GM18870 (cell line): ENCODE measurements at regions not wholly inside any gene's neighbourhood (a gene's known extent, or its start where the extent isn't known, plus 50 kb on each side); places are given as distances from the start of the nearest gene placed in this dataset.
"Not testable (repeated sequence)": the region's sequence is repeated elsewhere in the genome, so short reads cannot be mapped to it uniquely, and the experiment has no call there.

Experiments used
- ATAC-seq: cut with Tn5 transposase; IDR thresholded peaks from one replicate; pipeline ENCODE4 v1.9.1; 2021; ENCODE audit warnings: moderate library complexity; ENCODE audit not compliant: unreplicated experiment

- ATAC-seq = no peak
These were observed 158.4 kb upstream of the PDE1C start for GRCh38 chr7:32228601-32229000.

DNA sequence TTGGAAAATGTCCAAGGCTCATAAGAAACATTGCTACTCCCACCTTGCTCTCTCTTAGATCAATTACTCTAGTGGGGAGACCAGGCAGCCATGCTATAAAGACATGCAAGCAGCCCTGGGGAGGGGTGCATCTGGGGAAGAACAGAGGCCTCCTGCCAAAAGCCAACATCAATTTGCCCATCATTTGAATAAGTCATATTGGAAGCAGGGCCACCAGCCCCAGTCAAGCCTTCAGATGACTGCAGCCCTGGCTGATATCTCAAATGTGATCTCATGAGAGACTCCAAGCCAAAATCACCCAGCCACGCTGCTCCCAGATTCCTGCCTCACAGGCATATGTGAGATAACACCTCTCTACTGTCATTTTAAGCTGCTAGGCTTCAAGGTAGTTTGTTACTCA lies 157.5 kb upstream of the PDE1C start:
- no peak for ATAC-seq

- ATAC-seq = no peak
These were observed 154.1 kb upstream of the PDE1C start for GRCh38 chr7:32224276-32224675.

DNA sequence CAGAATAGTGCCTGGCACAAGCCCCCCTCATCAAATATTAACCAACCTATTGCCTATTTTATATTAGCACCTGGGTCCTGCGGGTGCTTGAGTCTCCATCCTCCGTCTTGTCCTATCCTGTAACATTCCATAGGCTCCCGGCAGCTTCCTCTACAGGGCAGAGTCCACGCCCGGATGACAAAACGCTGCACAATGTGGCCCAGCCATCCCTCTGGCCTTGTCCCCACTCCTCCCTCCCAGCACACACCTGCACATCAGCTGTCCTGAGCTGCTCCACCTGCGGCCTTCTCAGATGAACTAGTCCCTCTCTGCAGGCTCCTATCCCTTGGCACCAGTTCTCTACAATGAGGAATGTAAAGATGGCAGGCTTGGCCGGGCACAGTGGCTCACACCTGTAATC lies 153.5 kb upstream of the PDE1C start:
- no peak for ATAC-seq

GRCh38 chr7:32223071-32223650 lies 153.0 kb upstream of the PDE1C start:
- no peak for ATAC-seq

DNA sequence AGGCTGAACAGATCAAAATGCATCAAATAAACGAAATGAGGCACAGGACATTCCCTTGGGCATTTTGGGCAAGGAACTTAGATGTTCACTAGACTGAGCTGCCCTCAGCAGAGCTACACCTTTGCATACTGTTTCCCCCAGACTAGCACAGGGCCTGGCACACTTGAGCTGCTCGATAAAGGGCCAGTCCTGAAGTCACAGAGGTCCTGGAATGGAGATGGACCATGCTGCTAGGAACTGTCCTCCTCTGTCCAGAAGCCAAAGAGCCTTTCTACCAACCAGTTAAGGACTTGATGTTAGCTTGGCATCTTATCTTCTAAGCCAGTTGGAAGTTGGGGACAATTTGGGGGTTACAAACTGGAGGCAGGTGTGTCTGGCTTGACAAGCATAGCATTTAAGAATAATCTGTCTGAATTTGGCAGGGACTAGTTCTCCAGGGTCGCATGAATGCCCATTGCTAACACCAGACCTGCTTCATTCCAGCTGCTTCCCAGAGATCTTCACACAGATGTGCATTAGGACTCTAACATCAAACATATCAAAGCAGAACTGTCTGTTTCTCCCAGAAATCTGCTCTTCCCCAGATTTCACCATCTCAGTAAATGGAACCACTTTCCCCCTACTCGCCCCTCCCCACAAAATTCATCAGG lies 152.2 kb upstream of the PDE1C start:
- no peak for ATAC-seq

DNA sequence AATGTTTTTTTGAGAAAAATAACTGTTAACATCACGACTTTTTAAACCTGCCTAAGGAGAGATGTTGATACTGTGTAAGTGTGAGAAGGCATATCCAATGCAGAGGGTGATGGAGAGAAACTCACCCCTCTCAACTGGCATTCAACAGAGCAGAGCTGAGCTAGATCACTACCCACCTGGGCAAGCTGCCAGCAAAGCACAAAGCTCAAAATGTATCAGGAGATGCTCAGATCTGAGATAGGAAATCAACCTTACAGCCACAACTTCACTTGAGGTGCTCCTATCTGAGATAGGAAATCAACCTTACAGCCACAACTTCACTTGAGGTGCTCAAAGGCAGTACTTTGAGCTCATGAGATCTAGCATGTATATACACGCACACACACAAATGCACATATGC lies 151.5 kb upstream of the PDE1C start:
- no peak for ATAC-seq

DNA sequence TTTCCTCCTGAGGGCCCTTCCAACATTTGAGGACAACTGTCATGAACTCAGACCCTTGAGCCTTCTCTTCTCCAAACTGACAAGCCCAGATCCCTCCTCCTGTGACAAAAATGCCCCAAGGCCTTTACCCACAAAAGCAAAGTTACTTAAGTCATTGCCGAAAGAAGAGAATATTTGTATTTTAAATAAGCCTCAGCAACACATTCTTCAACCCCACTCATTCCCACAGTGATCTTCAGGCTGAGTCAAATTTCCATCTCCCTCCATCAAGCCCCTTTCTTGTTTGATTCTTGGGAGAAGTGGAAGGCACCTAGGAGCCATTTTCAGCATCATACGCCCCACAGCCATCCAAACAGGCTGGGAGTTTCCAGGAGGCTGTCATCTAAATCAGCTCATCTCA lies 150.8 kb upstream of the PDE1C start:
- no peak for ATAC-seq

- ATAC-seq = not testable (repeated sequence)
These were observed 149.6 kb upstream of the PDE1C start for GRCh38 chr7:32219831-32220230.

GRCh38 chr7:32219416-32219815 lies 149.2 kb upstream of the PDE1C start:
- ATAC-seq = no peak

- ATAC-seq = no peak
These were observed 148.6 kb upstream of the PDE1C start for GRCh38 chr7:32218741-32219288.

DNA sequence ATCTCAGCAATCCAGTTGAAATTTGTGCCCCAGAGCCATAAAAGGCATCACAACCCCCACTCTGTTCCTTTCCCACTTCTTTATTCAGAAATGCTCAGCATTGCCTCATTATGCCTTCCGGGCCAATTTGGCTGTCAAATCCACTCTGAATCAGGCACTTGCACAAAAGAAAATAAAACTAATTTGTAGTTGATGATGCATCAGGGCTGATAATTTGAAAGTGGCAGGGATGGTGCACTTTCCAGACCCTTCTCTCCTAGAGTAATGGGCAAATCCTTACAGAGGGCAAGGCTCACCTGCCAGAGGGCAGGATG lies 147.9 kb upstream of the PDE1C start:
- no peak for ATAC-seq

DNA sequence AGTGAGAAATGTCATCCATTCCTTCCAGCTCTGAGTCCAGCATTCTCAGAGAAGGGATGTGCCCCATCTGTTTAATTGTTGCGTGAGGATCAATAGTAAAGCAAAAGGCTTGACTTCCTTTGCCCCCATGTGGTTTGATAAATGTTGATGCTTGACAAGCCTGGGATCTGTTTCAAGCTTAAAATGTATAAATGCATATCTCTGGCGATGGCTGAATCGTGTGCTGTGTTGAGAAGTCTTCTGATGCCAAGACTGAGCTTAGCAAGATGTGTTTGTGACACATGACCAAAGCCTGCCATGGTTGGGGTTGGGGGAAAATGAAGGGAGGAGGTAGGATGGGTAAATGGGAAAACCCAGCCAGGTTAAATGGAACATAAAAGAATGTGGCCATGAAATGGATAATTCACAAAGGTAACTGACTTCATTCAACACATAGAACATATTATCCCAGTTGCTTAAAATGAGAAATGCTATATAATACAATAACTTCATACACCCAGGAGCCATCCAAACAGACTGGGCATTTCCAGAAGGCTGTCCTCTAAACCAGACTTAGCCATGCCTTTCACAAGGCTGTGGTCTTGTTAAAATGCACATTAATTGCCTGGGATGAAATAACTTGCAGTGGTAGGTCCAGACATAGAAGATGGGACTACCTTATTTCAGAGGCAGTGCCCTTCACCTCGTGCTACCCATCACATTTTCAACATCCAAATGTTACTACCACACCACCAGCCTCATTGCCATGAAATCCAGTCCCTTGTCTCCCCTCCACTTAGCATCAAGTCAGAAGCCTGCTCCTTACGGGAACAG lies 147.3 kb upstream of the PDE1C start:
- no peak for ATAC-seq

DNA sequence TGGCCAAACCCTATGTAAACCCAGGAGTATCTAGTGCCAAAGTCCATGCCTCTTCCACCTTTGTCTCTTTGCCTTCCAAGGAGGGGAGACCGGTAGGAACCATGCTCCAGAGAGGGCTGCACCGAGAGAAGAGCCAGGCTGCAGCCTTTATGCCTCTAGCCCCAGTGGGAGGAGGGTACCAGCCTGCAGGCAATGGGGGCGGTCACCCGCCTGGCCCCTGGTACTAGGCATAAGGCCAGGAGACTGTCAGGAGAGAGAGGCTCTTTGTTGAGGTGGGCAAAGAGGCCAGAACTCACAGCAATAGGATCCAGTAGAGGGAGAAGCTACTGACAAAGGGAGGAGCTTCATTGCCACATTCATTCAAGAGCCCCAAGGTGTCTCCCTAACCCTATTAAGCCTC lies 146.6 kb upstream of the PDE1C start:
- no peak for ATAC-seq

- no peak for ATAC-seq
These were observed 145.5 kb upstream of the PDE1C start for GRCh38 chr7:32215697-32216096.

- no peak for ATAC-seq
These were observed 144.7 kb upstream of the PDE1C start for GRCh38 chr7:32214913-32215312.

DNA sequence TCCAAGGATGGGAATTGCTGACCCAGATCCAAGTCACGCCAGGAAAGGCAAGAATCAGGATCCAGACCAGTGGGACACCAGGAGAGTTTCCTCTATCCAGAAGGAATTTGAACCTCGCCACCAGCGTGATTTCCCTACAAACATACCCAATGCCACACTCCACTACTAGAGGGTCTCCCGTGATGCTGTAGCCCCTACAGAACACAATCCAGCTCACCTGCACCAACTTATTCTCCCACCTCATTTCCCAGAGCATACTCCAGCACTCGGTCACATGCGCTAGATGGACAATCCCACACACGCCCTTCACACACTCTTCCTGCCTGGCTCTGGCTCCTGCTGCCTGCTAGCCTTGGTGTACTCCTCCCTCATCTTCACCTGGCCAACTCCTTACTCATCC lies 142.1 kb upstream of the PDE1C start:
- no peak for ATAC-seq

- no peak for ATAC-seq
These were observed 136.8 kb upstream of the PDE1C start for GRCh38 chr7:32206987-32207386.

- ATAC-seq = no peak
These were observed 136.3 kb upstream of the PDE1C start for GRCh38 chr7:32206488-32206887.

GRCh38 chr7:32205298-32205824 lies 135.2 kb upstream of the PDE1C start:
- ATAC-seq = not testable (repeated sequence)

DNA sequence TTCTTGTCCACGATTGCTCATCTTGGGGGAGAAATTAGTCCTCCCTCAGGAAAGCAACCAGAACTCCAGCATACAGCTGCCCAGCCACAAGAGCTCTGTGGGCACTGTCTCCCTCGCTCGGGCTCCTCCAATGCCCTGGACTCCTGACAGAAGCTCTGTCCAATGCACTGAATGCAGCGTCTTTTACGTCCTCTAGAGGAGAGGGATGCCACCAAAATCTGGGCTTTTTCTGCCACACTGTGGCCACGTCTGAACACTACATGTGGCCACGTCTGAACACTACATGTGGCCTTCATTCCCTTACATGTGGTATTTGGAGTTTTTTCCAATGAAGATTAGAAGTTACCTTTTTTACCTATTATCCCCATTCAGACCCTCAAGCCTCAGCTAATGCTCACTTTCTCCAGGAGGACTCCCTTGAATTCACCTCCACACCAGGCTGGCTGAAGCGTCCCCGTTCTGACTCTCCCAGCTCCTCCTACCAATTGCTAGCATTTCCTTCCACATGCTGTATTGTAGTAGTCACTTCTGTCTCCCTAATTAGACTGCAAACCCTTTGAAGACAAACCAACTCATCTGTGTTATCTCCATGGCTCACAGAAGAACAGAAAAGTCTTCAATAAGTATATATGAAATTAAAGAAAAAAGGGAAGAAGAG lies 134.3 kb upstream of the PDE1C start:
- peak; percentile 86 for ATAC-seq
